Ishikawa (cell line): ENCODE measurements at regions not wholly inside any gene's neighbourhood (a gene's known extent, or its start where the extent isn't known, plus 50 kb on each side); places are given as distances from the start of the nearest gene placed in this dataset.

Experiments
- CEBPB ChIP-seq: IDR thresholded peaks from 2 replicates; pipeline ENCODE4 v1.6.1; 2012
- EP300 ChIP-seq: IDR thresholded peaks from 2 replicates; pipeline ENCODE4 v1.6.1; 2012; ENCODE audit warnings: borderline replicate concordance

DNA sequence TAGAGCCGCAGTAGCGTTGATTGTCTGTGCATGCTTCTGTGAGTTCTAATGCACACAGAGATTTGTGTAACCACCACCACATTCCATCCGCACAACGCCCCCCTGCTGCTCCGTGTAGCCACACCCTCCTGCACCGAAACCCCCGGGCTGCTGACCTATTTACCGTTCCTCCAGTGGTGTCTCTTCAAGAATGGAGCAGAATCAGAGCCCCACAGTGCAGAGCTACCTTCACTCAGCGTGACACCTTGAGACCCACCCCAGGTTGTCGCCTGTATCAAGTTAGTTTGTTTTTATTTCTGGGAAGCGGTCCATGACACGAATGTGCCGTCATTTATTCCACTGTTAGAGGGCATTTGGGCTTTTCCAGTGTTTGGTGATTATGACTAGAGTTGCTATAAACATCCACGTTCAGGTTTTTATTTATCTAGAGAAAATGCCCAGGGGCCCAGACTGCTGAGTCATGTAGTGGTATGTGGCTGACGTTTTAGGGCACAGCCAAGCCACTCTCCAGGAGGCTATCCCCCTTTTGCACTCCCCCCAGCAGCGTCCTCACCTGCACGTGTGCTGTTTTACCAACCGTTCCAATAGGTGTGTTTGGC is 266.8 kb downstream of the NDUFA10 start:
- no peak for TF ChIP-seq EP300
- no peak for TF ChIP-seq CEBPB
